OCI-LY3 (cell line): ENCODE measurements at regions not wholly inside any gene's neighbourhood (a gene's known extent, or its start where the extent isn't known, plus 50 kb on each side); places are given as distances from the start of the nearest gene placed in this dataset.

ENCODE experiments used
- H2AFZ ChIP-seq: fragments of 200-600, 300-600 bp; shearing (Covaris generic); 2 replicates; pipeline ENCODE4 v1.6.0; 2014; ENCODE audit warnings: antibody characterized with exemption, low read depth, low read length
- H3K27ac ChIP-seq: fragments of 200-600, 300-600 bp; sonication (generic); 2 replicates; pipeline ENCODE4 v1.5.1; 2014; ENCODE audit warnings: mild to moderate bottlenecking, low read length, moderate library complexity, mixed read lengths
- H3K27me3 ChIP-seq: fragments of 200-600, 300-600 bp; sonication (generic); 2 replicates; pipeline ENCODE4 v1.6.1; 2014; ENCODE audit warnings: low read depth, low read length, mixed read lengths
- H3K36me3 ChIP-seq: fragments of 200-600, 300-600 bp; sonication (generic); replicated peaks from 2 replicates; pipeline ENCODE3; 2014; ENCODE audit warnings: low read depth, low read length, mixed read lengths
- H3K4me1 ChIP-seq: fragments of 300-600, 200-600 bp; sonication (generic); 2 replicates; pipeline ENCODE4 v1.6.1; 2014; ENCODE audit warnings: low read length, mixed read lengths
- H3K4me2 ChIP-seq: fragments of 200-600, 300-600 bp; sonication (generic); 2 replicates; pipeline ENCODE4 v1.6.1; 2014; ENCODE audit warnings: low read length, mixed read lengths
- H3K4me3 ChIP-seq: fragments of 300-600, 200-600 bp; sonication (generic); 2 replicates; pipeline ENCODE4 v1.5.1; 2014; ENCODE audit warnings: antibody characterized with exemption, mild to moderate bottlenecking, low read length, moderate library complexity
- H3K79me2 ChIP-seq: fragments of 300-600, 200-600 bp; shearing (Covaris generic); 2 replicates; pipeline ENCODE4 v1.6.1; 2014; ENCODE audit warnings: mild to moderate bottlenecking, low read length, mixed read lengths
- H3K9ac ChIP-seq: fragments of 300-600, 200-600 bp; shearing (Covaris generic); 2 replicates; pipeline ENCODE4 v1.6.0; 2014; ENCODE audit warnings: mild to moderate bottlenecking, low read length, moderate library complexity
- H3K9me3 ChIP-seq: fragments of 200-600, 300-600 bp; shearing (Covaris generic); 2 replicates; pipeline ENCODE4 v1.6.1; 2014; ENCODE audit warnings: low read length, mixed read lengths; ENCODE audit not compliant: insufficient read depth
- H4K20me1 ChIP-seq: fragments of 200-600, 300-600 bp; sonication (generic); 2 replicates; pipeline ENCODE4 v1.6.1; 2016; ENCODE audit warnings: low read length, mixed read lengths; ENCODE audit not compliant: insufficient read depth
- CTCF ChIP-seq: fragments of 200-600, 300-600 bp; sonication (generic); IDR thresholded peaks from 2 replicates; pipeline ENCODE4 v1.5.1; 2014; ENCODE audit warnings: antibody characterized with exemption, low read length, low read depth
- EZH2phosphoT487 ChIP-seq: fragments of 200-600 bp; shearing (Covaris generic); IDR thresholded peaks from 2 replicates; pipeline ENCODE4 v1.6.1; 2018; ENCODE audit warnings: antibody characterized with exemption, mixed run types, low read depth

- no peak overlapping the region for H3K27ac ChIP-seq
These were observed 102.3 kb upstream of the PCBD1 start for GRCh38 chr10:70990681-70991080.

GRCh38 chr10:70991140-70992124 lies 103.1 kb upstream of the PCBD1 start:
- no peaks in the 10 kb centered on the region for H3K36me3 ChIP-seq
- H3K4me2 ChIP-seq: no peak overlapping the region
- H3K9ac ChIP-seq: no peak overlapping the region
- H3K79me2 ChIP-seq: no peaks in the 10 kb centered on the region
- no peak overlapping the region for H2AFZ ChIP-seq
- H4K20me1 ChIP-seq: no peaks in the 10 kb centered on the region
- TF ChIP-seq EZH2phosphoT487: no peak
- no peak for TF ChIP-seq CTCF
- H3K9me3 ChIP-seq: no peaks in the 10 kb centered on the region
- no peaks in the 10 kb centered on the region for H3K4me1 ChIP-seq
- no peak overlapping the region for H3K27ac ChIP-seq
- H3K4me3 ChIP-seq: no peak overlapping the region
- H3K27me3 ChIP-seq: 0 out of 2 replicates have a peak, but pooled peaks cover 4% of the 10 kb centered on the region

More at GRCh38 chr10:70990681-70991080, 102.3 kb upstream of the PCBD1 start:
- Histone ChIP-seq H3K9ac (no peak overlapping the region), H4K20me1 (no peaks in the 10 kb centered on the region), H3K4me3 (no peak overlapping the region), H3K79me2 (no peaks in the 10 kb centered on the region), H3K9me3 (no peaks in the 10 kb centered on the region), H3K4me1 (no peaks in the 10 kb centered on the region), H2AFZ (no peak overlapping the region), H3K4me2 (no peak overlapping the region), H3K36me3 (no peaks in the 10 kb centered on the region), H3K27me3 (0 out of 2 replicates have a peak, but pooled peaks cover 4% of the 10 kb centered on the region)
- TF ChIP-seq EZH2phosphoT487 (no peak), CTCF (no peak)

GRCh38 chr10:70992436-70992835 lies 104.1 kb upstream of the PCBD1 start:
- Histone ChIP-seq H3K9ac (no peak overlapping the region), H2AFZ (no peak overlapping the region), H4K20me1 (no peaks in the 10 kb centered on the region), H3K4me3 (no peak overlapping the region), H3K27ac (no peak overlapping the region), H3K4me1 (no peaks in the 10 kb centered on the region), H3K27me3 (0 out of 2 replicates have a peak, but pooled peaks cover 4% of the 10 kb centered on the region), H3K4me2 (no peak overlapping the region), H3K9me3 (no peaks in the 10 kb centered on the region), H3K79me2 (no peaks in the 10 kb centered on the region), H3K36me3 (no peaks in the 10 kb centered on the region)
- no peak for TF ChIP-seq EZH2phosphoT487
- no peak for TF ChIP-seq CTCF

GRCh38 chr10:70993051-70993450 lies 104.7 kb upstream of the PCBD1 start:
- H3K27ac ChIP-seq: no peak overlapping the region
- no peaks in the 10 kb centered on the region for H3K9me3 ChIP-seq
- no peaks in the 10 kb centered on the region for H4K20me1 ChIP-seq
- H3K4me2 ChIP-seq: no peak overlapping the region
- H3K4me3 ChIP-seq: no peak overlapping the region
- no peaks in the 10 kb centered on the region for H3K36me3 ChIP-seq
- H3K79me2 ChIP-seq: no peaks in the 10 kb centered on the region
- H3K27me3 ChIP-seq: 0 out of 2 replicates have a peak, but pooled peaks cover 4% of the 10 kb centered on the region
- no peak for TF ChIP-seq CTCF
- no peak for TF ChIP-seq EZH2phosphoT487
- H2AFZ ChIP-seq: no peak overlapping the region
- H3K9ac ChIP-seq: no peak overlapping the region
- H3K4me1 ChIP-seq: no peaks in the 10 kb centered on the region
